ENCODE measurements at regions not wholly inside any gene's neighbourhood (a gene's known extent, or its start where the extent isn't known, plus 50 kb on each side); places are given as distances from the start of the nearest gene placed in this dataset.
"Not testable (repeated sequence)": the region's sequence is repeated elsewhere in the genome, so short reads cannot be mapped to it uniquely, and the experiment has no call there.

- DNase-seq (ENCODE audit: low spot score): no peak
Measured at GRCh38 chr4:126495163-126495752, 1137.5 kb upstream of the INTU start.

DNA sequence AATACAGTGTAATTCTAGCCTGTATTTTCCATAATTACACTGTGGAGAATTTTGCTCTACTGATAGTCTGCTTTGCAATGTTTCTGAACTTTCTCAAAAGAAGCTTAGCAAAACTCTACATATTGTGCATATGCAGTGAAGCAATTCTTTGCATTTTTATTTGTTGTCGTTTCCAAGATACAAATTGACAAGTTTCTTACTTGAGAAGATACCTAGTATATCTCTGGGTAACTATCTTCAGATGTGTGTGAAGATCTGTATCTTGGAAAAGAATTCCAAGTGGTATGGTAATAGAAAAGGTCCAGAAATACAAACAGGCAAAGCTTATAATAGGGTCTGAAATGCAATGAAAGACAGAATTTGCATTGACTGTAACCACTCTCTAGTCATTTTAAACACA, 1119.8 kb upstream of the INTU start:
- DNase-seq (ENCODE audit: low spot score): no peak

DNA sequence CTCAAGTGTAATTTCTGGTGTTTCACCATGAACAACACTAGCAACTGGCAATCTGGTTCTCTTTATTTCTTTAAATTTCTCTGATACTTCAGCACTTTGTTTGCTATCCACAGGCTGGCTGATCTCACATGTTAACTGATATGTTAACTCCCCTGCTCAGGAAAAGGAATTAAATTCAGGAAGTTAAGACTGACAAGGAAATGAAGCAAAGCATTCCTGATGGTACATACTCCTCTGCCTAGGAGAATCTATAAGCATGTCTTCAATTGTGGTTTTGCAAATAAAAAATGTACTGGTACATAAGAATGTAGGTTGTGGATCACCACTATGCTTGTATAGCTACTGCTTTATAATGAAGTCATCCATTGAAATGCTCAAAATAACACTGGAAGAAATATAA, 1119.2 kb upstream of the INTU start:
- no peak for DNase-seq (ENCODE audit: low spot score)

- no peak for DNase-seq (ENCODE audit: low spot score)
Measured at GRCh38 chr4:126520731-126521130, 1112.0 kb upstream of the INTU start.

DNA sequence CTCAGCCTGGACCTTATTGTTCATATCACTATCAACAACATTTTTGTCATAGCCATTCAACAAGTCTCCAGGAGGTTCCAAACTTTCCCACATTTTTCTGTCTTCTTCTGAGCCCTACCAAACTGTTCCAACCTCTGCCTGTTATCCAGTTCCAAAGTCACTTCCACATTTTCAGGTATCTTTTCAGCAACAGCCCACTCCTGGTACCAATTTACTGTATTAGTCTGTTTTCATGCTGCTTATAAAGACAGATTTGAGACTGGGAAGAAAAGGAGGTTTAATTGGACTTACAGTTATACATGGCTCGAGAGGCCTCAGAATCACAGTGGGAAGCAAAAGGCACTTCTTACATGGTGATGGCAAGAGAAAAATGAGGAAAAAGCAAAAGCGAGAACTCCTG, 1107.4 kb upstream of the INTU start:
- DNase-seq (ENCODE audit: low spot score): not testable (repeated sequence)

- DNase-seq (ENCODE audit: low spot score): no peak
Measured at GRCh38 chr4:126526335-126526734, 1106.4 kb upstream of the INTU start.

GRCh38 chr4:126529997-126530396, 1102.8 kb upstream of the INTU start:
- no peak for DNase-seq (ENCODE audit: low spot score)

- no peak for DNase-seq (ENCODE audit: low spot score)
Measured at GRCh38 chr4:126530996-126531585, 1101.7 kb upstream of the INTU start.

DNA sequence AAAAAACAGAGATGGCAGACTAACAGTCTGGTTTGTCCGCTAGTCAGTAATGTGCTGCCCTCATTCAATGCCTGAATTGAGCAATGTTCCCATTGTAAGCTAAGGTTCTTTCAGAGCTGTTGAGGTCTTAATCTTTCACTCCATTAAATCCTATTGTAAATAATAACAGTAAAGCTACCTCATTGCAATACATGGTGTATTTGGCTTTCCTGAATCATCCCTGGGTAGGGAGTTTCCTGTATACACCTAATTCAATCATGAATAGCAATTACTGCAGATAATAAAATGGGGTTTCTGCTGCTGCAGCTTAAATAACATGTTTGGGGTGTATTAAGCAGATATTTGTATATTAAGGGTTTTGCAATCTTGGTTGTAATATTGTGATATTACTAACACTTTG, 1100.2 kb upstream of the INTU start:
- DNase-seq (ENCODE audit: low spot score): no peak

DNA sequence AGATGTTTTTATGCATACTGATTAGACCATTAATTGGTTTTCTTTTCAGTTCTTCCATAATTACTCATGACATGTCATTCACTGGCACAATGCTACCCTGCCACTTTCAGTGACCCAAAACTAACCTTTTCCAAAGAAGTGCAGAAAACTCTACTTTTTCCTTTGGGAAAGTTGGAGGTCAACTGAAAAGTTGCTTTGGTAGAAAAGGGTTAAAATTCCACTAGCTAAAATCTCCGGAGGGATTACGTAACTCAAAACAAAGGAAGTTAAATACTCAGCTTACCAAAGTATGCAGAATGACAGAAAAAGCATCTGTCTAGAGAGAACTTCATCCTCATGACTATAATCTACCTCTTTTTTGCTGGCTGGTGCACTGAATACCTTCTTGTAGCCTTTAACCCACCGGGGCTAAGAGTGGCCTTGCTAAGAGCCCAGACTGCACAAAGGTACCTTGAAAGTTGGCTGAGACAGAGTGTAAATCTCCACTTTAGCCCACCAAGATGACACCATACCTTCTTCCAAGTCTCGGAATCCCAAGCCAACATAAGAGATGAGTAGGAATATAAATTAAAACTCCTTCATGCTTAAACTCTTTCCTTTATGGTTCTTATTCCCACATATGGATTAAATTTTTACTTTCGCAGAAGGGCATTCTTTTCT, 1099.5 kb upstream of the INTU start:
- DNase-seq (ENCODE audit: low spot score): no peak

- no peak for DNase-seq (ENCODE audit: low spot score)
Measured at GRCh38 chr4:126539771-126540170, 1093.0 kb upstream of the INTU start.

- no peak for DNase-seq (ENCODE audit: low spot score)
Measured at GRCh38 chr4:126541820-126542219, 1090.9 kb upstream of the INTU start.

DNA sequence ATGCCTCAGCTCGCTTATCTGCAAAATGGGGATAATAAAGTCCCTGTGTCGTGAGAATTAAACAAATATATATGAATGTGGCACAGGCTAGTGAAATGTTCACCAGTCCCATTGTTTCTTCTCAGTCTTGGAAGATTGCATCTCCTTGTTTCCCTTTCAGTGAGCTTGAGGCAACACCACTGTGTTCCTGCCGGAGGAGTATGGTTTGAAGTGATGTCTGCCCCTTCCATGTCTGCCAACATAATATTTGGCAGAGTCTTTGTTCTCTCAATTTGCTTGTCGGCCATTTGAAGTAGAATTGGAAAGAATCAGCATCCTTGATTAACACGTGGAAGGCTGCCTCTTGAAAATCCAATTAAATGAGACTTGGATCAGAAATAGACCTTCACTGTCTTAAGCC, 1088.5 kb upstream of the INTU start:
- no peak for DNase-seq (ENCODE audit: low spot score)

DNA sequence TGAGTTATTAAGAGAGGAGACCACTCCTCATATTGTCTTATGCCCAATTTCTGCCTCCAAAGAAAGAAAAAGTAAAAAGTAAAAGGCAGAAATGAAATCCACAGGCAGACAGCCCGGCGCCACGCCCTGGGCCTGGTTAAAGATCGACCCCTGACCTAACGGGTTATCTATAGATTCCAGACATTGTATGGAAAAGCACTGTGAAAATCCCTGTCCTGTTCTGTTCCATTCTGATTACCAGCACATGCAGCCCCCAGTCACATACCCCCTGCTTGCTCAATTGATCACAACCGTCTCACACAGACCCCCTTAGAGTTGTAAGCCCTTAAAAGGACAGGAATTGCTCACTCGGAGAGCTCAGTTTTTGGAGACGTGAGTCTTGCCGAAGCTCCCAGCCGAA, 1086.6 kb upstream of the INTU start:
- DNase-seq (ENCODE audit: low spot score): not testable (repeated sequence)

DNA sequence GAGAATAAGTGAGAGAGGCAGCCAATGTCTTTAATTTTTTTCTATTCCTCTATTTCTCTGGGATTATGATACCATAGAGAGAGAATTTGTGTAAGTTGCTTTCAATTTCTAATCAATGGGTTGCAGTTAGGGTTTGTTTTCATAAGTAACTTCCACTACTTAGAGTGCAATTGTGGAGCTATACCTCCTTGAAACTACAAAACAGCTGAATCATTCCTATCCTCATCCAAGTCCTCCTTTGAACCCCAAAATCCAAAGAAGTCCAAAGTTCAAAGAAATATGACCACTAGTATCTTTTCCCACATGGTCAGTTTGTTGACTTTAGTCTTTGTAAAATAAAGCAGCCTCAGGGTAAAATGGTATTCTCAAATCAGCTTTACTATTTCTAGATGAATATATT, 1085.4 kb upstream of the INTU start:
- no peak for DNase-seq (ENCODE audit: low spot score)

- DNase-seq (ENCODE audit: low spot score): no peak
Measured at GRCh38 chr4:126548890-126549289, 1083.9 kb upstream of the INTU start.

DNA sequence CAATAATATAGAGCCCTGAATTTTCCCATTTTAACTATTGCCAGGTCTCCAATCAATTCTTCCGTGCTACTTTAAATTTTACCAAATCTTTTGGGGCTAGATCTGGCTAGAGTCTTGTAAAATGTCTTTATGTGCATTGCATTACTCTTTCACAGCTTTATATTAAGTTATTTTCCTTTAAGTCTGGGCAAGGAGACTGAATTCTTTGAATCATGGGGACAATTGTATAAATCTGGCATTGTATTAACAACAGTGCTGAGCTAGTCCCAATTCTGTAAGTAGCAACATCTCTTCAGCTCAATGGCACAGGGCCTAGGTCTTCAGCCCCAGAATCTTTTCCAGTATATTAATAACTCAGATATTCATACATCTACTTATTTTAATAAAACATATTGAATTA, 1080.4 kb upstream of the INTU start:
- DNase-seq (ENCODE audit: low spot score): no peak

GRCh38 chr4:126553248-126553647, 1079.5 kb upstream of the INTU start:
- DNase-seq (ENCODE audit: low spot score): no peak

- no peak for DNase-seq (ENCODE audit: low spot score)
Measured at GRCh38 chr4:126558596-126558995, 1074.2 kb upstream of the INTU start.

GRCh38 chr4:126559961-126560360, 1072.8 kb upstream of the INTU start:
- DNase-seq (ENCODE audit: low spot score): no peak

- DNase-seq (ENCODE audit: low spot score): no peak
Measured at GRCh38 chr4:126560794-126561193, 1072.0 kb upstream of the INTU start.

- no peak for DNase-seq (ENCODE audit: low spot score)
Measured at GRCh38 chr4:126563389-126563788, 1069.4 kb upstream of the INTU start.

GRCh38 chr4:126564283-126564854, 1068.4 kb upstream of the INTU start:
- DNase-seq (ENCODE audit: low spot score): no peak
